Fibroblast of pulmonary artery (primary cell): ENCODE measurements at regions not wholly inside any gene's neighbourhood (a gene's known extent, or its start where the extent isn't known, plus 50 kb on each side); places are given as distances from the start of the nearest gene placed in this dataset.
A peak's percentile ranks its signal among the peaks of the same experiment; 100 is the strongest.

Experiments
- DNase-seq: peaks from one replicate; pipeline ENCODE4 v3.0.0-alpha.2; 2010; ENCODE audit warnings: low read depth
- H3K4me3 ChIP-seq: replicated peaks from 2 replicates; pipeline ENCODE4 v1.5.1; 2011; ENCODE audit warnings: low read depth, mild to moderate bottlenecking, control low read depth, low read length, moderate library complexity
- TF ChIP-seq, protein P1 (sequence below): IDR thresholded peaks from 2 replicates; pipeline ENCODE4 v1.5.1; 2011; ENCODE audit warnings: mild to moderate bottlenecking, control low read depth, low read length, inconsistent platforms; ENCODE audit errors: missing control alignments

DNA sequence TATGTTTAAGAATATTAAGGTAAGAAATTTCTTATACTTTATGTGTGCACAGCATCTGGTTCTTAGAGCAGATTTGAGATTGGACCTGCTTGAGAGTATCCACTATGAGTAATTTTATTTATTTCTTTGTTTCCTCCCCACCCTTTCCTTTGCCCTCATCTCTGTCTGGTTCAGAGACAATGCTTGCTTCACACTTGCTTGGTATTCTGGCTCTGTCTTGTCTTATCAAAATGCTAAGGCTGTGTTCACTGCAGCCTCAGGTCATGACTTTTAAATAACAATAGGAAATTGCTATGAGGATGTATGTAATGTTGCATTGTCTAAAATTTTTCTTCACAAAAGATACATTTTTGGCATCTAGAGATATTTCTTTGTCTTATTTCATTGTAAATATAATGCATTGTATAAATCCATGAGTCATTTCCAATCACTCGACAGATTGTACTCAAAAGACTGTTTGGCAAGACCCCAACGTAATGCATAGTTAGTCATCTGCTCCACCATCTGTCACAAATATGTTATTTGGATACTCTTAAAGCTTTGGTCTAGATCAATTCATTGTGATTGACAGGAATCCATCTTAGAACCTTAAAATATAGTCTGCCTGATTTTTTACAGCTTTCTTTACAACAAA, 395.7 kb downstream of the AASDHPPT start:
- no peak overlapping the region for H3K4me3 ChIP-seq
- DNase-seq = peak; percentile 80
- TF ChIP-seq, protein P1, sequence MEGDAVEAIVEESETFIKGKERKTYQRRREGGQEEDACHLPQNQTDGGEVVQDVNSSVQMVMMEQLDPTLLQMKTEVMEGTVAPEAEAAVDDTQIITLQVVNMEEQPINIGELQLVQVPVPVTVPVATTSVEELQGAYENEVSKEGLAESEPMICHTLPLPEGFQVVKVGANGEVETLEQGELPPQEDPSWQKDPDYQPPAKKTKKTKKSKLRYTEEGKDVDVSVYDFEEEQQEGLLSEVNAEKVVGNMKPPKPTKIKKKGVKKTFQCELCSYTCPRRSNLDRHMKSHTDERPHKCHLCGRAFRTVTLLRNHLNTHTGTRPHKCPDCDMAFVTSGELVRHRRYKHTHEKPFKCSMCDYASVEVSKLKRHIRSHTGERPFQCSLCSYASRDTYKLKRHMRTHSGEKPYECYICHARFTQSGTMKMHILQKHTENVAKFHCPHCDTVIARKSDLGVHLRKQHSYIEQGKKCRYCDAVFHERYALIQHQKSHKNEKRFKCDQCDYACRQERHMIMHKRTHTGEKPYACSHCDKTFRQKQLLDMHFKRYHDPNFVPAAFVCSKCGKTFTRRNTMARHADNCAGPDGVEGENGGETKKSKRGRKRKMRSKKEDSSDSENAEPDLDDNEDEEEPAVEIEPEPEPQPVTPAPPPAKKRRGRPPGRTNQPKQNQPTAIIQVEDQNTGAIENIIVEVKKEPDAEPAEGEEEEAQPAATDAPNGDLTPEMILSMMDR = no peak

DNA sequence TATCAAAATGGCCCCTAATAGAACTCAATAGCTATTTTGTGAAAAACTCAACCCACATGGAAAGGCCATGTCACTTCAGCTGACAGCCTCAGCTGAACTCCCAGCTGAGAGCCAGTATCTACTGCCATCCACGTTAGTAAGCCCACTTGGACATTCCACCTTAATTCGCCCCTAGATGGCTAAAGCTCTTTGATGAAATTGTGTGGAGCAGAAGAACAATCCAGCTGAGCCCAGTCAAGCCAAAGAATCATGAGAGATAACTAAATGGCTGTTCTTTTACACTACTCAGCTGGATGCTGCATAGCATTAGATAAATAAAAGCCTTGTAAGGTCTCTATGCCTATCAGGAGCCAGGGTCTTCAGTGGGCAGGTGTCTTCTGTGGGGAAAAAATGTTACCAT, 396.8 kb downstream of the AASDHPPT start:
- TF ChIP-seq, protein P1 = no peak
- DNase-seq = no peak
- H3K4me3 ChIP-seq = no peak overlapping the region

DNA sequence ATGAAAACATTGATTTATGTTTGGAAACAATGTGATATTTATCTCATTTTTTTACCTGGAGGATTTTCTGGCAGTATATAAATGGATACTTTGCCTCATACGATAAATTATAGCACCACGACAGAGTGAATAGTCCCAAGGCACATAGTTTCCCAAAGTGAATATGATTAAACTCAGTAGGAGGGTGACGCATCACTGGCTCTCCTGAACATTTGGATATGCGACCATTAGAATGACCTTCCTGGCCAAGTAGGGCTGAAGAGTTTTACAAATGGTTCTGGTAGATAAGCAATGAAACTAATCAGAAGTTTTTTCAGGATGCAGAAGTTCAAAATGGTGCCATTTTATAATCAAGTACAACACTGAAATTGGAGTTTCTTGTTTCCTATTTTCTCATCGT, 397.7 kb downstream of the AASDHPPT start:
- no peak for DNase-seq
- H3K4me3 ChIP-seq = no peak overlapping the region
- TF ChIP-seq, protein P1 = no peak

DNA sequence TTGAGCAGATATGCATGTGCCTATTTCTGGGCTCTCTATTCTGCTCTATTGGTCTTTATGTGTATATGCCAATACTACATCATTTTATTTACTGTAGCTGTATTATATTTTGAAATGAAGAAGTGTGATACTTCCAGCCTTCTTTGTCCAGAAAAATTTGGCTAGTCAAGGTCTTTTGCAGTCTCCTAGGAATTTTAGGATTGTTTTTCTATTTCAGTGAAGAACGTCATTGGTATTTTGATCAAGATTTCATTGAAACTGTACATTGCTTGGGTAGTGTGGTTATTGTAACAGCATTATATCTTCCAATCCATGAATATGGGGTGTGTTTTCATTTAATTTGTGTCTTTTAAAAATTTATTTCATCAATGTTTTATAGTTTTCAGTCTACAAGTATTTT, 400.3 kb downstream of the AASDHPPT start:
- DNase-seq = peak; percentile 58
- no peak overlapping the region for H3K4me3 ChIP-seq
- TF ChIP-seq, protein P1 = no peak

DNA sequence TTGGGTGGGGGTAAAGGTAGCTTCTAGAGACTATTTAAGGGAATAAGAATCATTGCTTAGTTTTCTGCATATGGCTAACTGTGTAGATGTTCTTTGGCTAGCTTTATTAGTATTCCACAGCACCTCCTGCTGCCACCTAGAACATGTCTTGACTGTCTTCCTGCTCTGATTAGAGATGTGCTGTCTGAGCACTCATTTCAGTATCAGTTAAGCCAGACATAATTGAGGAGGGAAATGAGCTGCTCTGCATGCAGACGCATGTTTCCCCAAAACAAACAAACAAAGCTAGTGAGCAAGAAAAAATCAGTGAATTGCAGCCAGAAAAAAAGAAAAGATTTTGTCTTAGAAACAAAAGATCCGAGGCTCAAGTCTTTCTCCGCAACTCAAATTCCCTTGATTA, 402.2 kb downstream of the AASDHPPT start:
- TF ChIP-seq, protein P1 = no peak
- no peak for DNase-seq
- H3K4me3 ChIP-seq = no peak overlapping the region

DNA sequence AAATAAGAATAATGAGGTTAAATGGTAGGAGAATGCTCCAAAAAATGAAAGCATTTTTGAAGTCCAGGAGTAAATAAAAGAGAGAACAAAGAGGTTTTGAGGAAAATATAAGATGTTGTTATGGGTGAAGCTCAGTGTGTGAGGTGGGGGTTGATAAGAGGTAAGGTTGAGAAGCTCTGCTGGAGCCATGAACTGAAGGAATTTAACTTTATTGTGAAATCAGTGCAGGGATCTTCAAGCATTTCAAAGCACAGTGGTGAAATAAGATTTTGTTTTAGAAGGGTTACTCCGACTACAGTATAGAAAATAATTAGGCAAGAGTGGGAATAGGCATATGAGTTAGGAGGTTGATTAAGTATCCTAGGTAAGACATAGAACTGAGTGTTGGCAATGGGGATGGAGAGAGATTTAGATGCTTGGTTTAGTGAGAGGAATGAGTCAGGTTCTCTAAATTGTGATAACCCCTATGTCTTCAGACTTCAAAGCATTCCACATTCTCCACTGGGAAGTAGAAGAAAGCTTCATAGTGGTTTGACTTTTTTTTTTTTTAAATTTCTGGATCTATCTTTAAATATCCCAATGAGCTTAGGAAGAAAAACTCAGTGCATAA, 403.2 kb downstream of the AASDHPPT start:
- H3K4me3 ChIP-seq = no peak overlapping the region

More for the DNA sequence above, 403.2 kb downstream of the AASDHPPT start:
- TF ChIP-seq, protein P1 = no peak
- DNase-seq = peak; percentile 52
